ENCODE measurements at regions not wholly inside any gene's neighbourhood (a gene's known extent, or its start where the extent isn't known, plus 50 kb on each side); places are given as distances from the start of the nearest gene placed in this dataset.

- Histone ChIP-seq H3K4me3 (no peak overlapping the region), H3K9me3 (no peaks in the 10 kb centered on the region), H3K4me2 (no peak overlapping the region), H3K27ac (no peak overlapping the region), H3K4me1 (no peaks in the 10 kb centered on the region)
- no peak for FAIRE-seq
- CTCF ChIA-PET: interaction anchor here (1.5 kb wide), 1 partner anchor 10 kb away, joined by 4 read pairs; no protein-coding TSS in a partner anchor
- ATAC-seq: no peak
- no peak for DNase-seq (ENCODE audit: low read depth in 1 of 2, low spot score in 1 of 2)
- POLR2A ChIA-PET: no interaction called here
- WGBS (ENCODE audit: missing lambda C conversion rate): 33% methylated on average over 3 of the region's 3 CpGs
- TF ChIP-seq CHD4 (IDR thresholded peaks at IDR 0.05; ENCODE audit: borderline replicate concordance) (no peak), CHD2 (IDR thresholded peaks at IDR 0.05; ENCODE audit: low read length, partially characterized antibody) (no peak)
These were observed 397.5 kb downstream of the HDGFL1 start for GRCh38 chr6:22966691-22967422.

GRCh38 chr6:22970004-22970403, 400.6 kb downstream of the HDGFL1 start:
- Histone ChIP-seq H3K9me3 (no peaks in the 10 kb centered on the region), H3K4me1 (no peaks in the 10 kb centered on the region), H3K4me2 (no peak overlapping the region), H3K4me3 (no peak overlapping the region), H3K27ac (no peak overlapping the region)
- ATAC-seq (no peak), DNase-seq (ENCODE audit: low read depth in 1 of 2, low spot score in 1 of 2) (no peak), FAIRE-seq (no peak)
- 42% methylated on average over 1 of the region's 1 CpG for WGBS (ENCODE audit: missing lambda C conversion rate)
- no peak for TF ChIP-seq ATOH8 (CRISPR knock-in tag; IDR thresholded peaks at IDR 0.05; ENCODE audit: low read depth)
- no peak for TF ChIP-seq PBX3 (IDR thresholded peaks at IDR 0.05)
- no peak for TF ChIP-seq NR3C1 (IDR thresholded peaks at IDR 0.05)
- TF ChIP-seq ELK1 (IDR thresholded peaks at IDR 0.05; ENCODE audit: low read depth, low read length): no peak
- no peak for TF ChIP-seq TFCP2L1 (CRISPR knock-in tag; IDR thresholded peaks at IDR 0.05)
- no peak for TF ChIP-seq REST (IDR thresholded peaks at IDR 0.05)
- no peak for TF ChIP-seq ZC3H11A (IDR thresholded peaks at IDR 0.05)
- POLR2A ChIA-PET: no interaction called here
- CTCF ChIA-PET: no interaction called here

- Histone ChIP-seq H3K27ac (no peak overlapping the region), H3K4me1 (no peaks in the 10 kb centered on the region), H3K4me3 (no peak overlapping the region), H3K4me2 (no peak overlapping the region), H3K9me3 (no peaks in the 10 kb centered on the region)
- DNase-seq (ENCODE audit: low read depth in 1 of 2, low spot score in 1 of 2) (no peak), ATAC-seq (no peak), FAIRE-seq (no peak)
- WGBS (ENCODE audit: missing lambda C conversion rate): 80% methylated on average over 3 of the region's 3 CpGs
- ChIA-PET CTCF (no interaction called here), POLR2A (no interaction called here)
- TF ChIP-seq JUNB (IDR thresholded peaks at IDR 0.05): no peak
- no peak for TF ChIP-seq CHD4 (IDR thresholded peaks at IDR 0.05; ENCODE audit: borderline replicate concordance)
- no peak for TF ChIP-seq HOXA7 (CRISPR knock-in tag; IDR thresholded peaks at IDR 0.05)
- no peak for TF ChIP-seq NPAS2 (CRISPR knock-in tag; IDR thresholded peaks at IDR 0.05; ENCODE audit: borderline replicate concordance)
- TF ChIP-seq JUN (IDR thresholded peaks at IDR 0.05): no peak
- no peak for TF ChIP-seq CBX2 (IDR thresholded peaks at IDR 0.05; ENCODE audit: borderline replicate concordance, low read depth)
- no peak for TF ChIP-seq BCL3 (IDR thresholded peaks at IDR 0.05)
- TF ChIP-seq FOSB (CRISPR knock-in tag; IDR thresholded peaks at IDR 0.05): no peak
- TF ChIP-seq MYC (IDR thresholded peaks at IDR 0.05; ENCODE audit: borderline replicate concordance, low read length): no peak
- TF ChIP-seq PHF8 (IDR thresholded peaks at IDR 0.05; ENCODE audit: borderline replicate concordance, low read depth): no peak
- no peak for TF ChIP-seq NFE2L2 (conservative IDR thresholded peaks at IDR 0.05; ENCODE audit: low read length)
- no peak for TF ChIP-seq CEBPB (IDR thresholded peaks at IDR 0.05)
- TF ChIP-seq CHD2 (IDR thresholded peaks at IDR 0.05; ENCODE audit: low read length, partially characterized antibody): no peak
- TF ChIP-seq ZFP36 (IDR thresholded peaks at IDR 0.05; ENCODE audit: borderline replicate concordance, partially characterized antibody): no peak
These were observed 403.4 kb downstream of the HDGFL1 start for GRCh38 chr6:22972771-22973170.

Measured in A549 (cell line).